Ishikawa (cell line): ENCODE measurements at regions not wholly inside any gene's neighbourhood (a gene's known extent, or its start where the extent isn't known, plus 50 kb on each side); places are given as distances from the start of the nearest gene placed in this dataset.

Source experiments
- CEBPB ChIP-seq: IDR thresholded peaks from 2 replicates; pipeline ENCODE4 v1.6.1; 2012
- CREB1 ChIP-seq: IDR thresholded peaks from 2 replicates; pipeline ENCODE4 v1.6.1; 2012; ENCODE audit warnings: low read depth
- EGR1 ChIP-seq: IDR thresholded peaks from 2 replicates; pipeline ENCODE4 v1.6.1; 2012
- EP300 ChIP-seq: IDR thresholded peaks from 2 replicates; pipeline ENCODE4 v1.6.1; 2012; ENCODE audit warnings: borderline replicate concordance
- FOXM1 ChIP-seq: IDR thresholded peaks from 2 replicates; pipeline ENCODE4 v1.6.1; 2012; ENCODE audit warnings: low read depth, borderline replicate concordance
- NFIC ChIP-seq: IDR thresholded peaks from 2 replicates; pipeline ENCODE4 v1.6.1; 2012
- RAD21 ChIP-seq: IDR thresholded peaks from 2 replicates; pipeline ENCODE4 v1.6.1; 2012; ENCODE audit warnings: low read depth
- TAF1 ChIP-seq: IDR thresholded peaks from 2 replicates; pipeline ENCODE4 v1.6.1; 2012; ENCODE audit warnings: low read depth, mild to moderate bottlenecking
- TCF12 ChIP-seq: IDR thresholded peaks from 2 replicates; pipeline ENCODE4 v1.6.1; 2012; ENCODE audit warnings: low read depth
- TEAD4 ChIP-seq: IDR thresholded peaks from 2 replicates; pipeline ENCODE4 v1.6.1; 2012
- YY1 ChIP-seq: IDR thresholded peaks from 2 replicates; pipeline ENCODE4 v1.6.1; 2012; ENCODE audit warnings: low read depth
- ZBTB7A ChIP-seq: IDR thresholded peaks from 2 replicates; pipeline ENCODE4 v1.6.1; 2012; ENCODE audit warnings: low read depth
- TF ChIP-seq, protein P1 (sequence below): IDR thresholded peaks from 2 replicates; pipeline ENCODE4 v1.6.1; 2012
- TF ChIP-seq, protein P2 (sequence below): IDR thresholded peaks from 2 replicates; pipeline ENCODE4 v1.6.1; 2012
- TF ChIP-seq, protein P3 (sequence below): IDR thresholded peaks from 2 replicates; pipeline ENCODE4 v1.6.1; 2012; ENCODE audit warnings: low read depth, mild to moderate bottlenecking

DNA sequence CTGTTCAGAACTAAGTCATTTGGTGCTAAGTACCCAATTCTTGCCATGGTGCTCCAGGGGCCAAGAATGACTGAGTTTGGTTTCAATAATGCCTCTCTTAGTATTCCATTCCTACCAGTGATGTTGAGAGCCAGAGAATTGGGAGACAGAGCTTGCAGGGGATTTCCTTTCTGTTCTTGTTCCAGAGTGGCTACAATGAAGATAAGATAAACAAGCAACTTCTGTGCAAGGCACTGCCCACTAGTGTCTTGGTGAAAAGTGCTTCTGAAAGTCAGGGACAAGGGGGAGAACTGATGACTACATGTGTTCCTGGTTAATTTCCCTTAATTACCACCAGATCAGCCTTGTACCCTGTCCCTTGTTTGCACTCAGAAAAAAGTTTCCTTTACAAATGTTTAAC is 421.6 kb downstream of the BCKDHB start:
- TF ChIP-seq, protein P1, sequence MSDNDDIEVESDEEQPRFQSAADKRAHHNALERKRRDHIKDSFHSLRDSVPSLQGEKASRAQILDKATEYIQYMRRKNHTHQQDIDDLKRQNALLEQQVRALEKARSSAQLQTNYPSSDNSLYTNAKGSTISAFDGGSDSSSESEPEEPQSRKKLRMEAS, result no peak
- TF ChIP-seq EP300 (no peak), EGR1 (no peak), TEAD4 (no peak)

DNA sequence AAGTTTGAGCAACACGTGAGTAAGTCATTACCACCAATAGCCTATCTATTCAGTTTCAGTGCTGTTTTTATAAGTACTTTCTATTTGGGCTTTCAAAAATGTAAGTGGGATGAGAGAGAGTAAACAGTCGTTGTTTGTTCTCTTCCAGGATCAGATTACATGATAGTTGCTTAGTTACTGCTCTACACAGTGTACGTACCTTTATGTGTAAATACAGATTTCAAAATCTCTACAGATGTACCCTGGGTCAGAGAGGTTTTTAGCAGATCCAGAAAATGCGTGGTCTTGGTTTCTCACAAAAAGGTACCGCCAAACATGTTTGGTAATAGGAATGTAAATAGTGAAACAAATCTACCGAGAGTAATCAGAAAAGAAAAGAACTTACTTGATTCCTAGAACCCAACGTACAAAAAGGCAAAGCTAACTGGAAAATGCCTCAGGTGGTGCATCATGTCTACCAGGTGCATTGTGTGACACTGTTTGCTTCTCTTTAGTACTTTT is 421.1 kb downstream of the BCKDHB start:
- TF ChIP-seq TEAD4, result no peak
- TF ChIP-seq CEBPB, result no peak
- TF ChIP-seq, protein P2, sequence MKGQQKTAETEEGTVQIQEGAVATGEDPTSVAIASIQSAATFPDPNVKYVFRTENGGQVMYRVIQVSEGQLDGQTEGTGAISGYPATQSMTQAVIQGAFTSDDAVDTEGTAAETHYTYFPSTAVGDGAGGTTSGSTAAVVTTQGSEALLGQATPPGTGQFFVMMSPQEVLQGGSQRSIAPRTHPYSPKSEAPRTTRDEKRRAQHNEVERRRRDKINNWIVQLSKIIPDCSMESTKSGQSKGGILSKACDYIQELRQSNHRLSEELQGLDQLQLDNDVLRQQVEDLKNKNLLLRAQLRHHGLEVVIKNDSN, result no peak
- no peak for TF ChIP-seq YY1
- TF ChIP-seq, protein P1, result no peak
- TF ChIP-seq ZBTB7A, result no peak
- TF ChIP-seq, protein P3, sequence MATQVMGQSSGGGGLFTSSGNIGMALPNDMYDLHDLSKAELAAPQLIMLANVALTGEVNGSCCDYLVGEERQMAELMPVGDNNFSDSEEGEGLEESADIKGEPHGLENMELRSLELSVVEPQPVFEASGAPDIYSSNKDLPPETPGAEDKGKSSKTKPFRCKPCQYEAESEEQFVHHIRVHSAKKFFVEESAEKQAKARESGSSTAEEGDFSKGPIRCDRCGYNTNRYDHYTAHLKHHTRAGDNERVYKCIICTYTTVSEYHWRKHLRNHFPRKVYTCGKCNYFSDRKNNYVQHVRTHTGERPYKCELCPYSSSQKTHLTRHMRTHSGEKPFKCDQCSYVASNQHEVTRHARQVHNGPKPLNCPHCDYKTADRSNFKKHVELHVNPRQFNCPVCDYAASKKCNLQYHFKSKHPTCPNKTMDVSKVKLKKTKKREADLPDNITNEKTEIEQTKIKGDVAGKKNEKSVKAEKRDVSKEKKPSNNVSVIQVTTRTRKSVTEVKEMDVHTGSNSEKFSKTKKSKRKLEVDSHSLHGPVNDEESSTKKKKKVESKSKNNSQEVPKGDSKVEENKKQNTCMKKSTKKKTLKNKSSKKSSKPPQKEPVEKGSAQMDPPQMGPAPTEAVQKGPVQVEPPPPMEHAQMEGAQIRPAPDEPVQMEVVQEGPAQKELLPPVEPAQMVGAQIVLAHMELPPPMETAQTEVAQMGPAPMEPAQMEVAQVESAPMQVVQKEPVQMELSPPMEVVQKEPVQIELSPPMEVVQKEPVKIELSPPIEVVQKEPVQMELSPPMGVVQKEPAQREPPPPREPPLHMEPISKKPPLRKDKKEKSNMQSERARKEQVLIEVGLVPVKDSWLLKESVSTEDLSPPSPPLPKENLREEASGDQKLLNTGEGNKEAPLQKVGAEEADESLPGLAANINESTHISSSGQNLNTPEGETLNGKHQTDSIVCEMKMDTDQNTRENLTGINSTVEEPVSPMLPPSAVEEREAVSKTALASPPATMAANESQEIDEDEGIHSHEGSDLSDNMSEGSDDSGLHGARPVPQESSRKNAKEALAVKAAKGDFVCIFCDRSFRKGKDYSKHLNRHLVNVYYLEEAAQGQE, result no peak
- no peak for TF ChIP-seq FOXM1
- no peak for TF ChIP-seq EGR1
- TF ChIP-seq CREB1, result no peak
- TF ChIP-seq EP300, result no peak
- TF ChIP-seq TAF1, result no peak
- TF ChIP-seq RAD21, result no peak

DNA sequence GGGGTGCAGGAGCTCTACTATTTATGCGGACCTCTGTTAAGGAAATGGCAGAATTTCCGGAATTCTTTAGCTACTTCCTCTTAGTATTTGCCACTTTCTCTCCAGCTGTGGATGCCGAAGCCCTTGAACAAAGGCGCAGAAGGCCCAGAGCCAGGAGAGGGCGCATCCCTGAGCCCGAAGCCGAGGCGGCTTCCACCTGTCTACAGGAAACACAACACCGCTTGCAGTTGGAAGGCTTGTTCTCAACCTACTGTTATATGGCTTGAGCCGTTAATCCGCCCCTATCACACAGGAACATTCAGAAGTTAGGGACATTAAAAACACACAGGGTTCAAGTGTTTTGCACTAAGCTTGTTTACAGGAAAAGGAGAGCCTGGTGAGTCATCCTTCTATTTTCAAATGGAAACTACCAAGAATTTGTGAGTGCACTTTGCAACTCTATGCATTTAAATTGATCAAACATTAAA is 417.1 kb downstream of the BCKDHB start:
- TF ChIP-seq EGR1 (no peak), CEBPB (no peak), FOXM1 (no peak), EP300 (no peak), CREB1 (no peak), YY1 (no peak), TAF1 (no peak), TCF12 (no peak), RAD21 (no peak), TEAD4 (no peak), NFIC (no peak), ZBTB7A (no peak)
- TF ChIP-seq, protein P1, result no peak
- TF ChIP-seq, protein P3, result no peak
- TF ChIP-seq, protein P2, result no peak

DNA sequence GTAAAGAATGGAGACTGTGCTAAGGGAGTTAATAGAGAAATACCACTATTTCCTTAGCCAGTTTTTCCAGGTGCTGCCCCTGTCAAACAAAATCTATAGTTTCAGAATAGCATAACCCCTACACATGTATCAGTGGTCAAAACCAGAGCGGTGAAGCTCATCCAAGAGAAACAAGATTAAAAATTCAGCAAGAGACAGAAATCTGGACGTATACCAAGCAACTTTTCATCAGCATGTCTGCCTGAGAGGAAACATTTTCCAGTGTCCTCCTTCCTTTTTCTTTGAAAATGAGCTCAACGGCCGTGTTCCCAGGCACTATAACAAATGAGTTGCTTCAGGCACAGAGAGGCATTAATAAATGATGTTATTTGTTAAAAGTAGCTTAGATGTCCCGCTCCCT is 416.5 kb downstream of the BCKDHB start:
- TF ChIP-seq EP300 (no peak), TCF12 (no peak), EGR1 (no peak), ZBTB7A (no peak), NFIC (no peak), TAF1 (no peak), FOXM1 (no peak), YY1 (no peak), CREB1 (no peak), RAD21 (no peak), TEAD4 (no peak)
- TF ChIP-seq, protein P2, result no peak

DNA sequence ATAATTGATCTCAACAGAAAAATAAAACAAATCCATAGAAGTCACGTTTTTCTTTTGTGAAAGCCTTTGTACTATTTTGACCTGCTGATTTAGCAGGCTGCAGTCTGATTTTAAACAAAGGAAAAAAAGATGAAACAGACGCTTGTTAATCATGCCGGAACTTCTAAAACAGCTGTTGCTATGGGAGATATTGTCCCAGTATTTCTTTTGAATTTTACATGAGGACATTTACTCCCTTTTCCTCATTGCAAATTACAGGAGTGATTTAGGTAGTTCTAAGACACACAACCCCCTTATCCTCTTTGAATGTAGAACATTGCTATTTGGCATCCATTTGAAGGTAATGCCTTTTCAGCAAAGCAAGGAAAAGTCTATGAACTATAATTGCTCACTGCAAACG is 416.1 kb downstream of the BCKDHB start:
- TF ChIP-seq FOXM1 (no peak), YY1 (no peak), TAF1 (no peak), RAD21 (no peak), CREB1 (no peak), CEBPB (no peak), ZBTB7A (no peak), TCF12 (no peak), EP300 (no peak), NFIC (no peak), TEAD4 (no peak)
- TF ChIP-seq, protein P2, result no peak
- TF ChIP-seq, protein P3, result no peak
- TF ChIP-seq, protein P1, result no peak
